Mucosa of rectum (tissue), 2 donors: ENCODE measurements at regions not wholly inside any gene's neighbourhood (a gene's known extent, or its start where the extent isn't known, plus 50 kb on each side); places are given as distances from the start of the nearest gene placed in this dataset.

ENCODE experiments used
- H3K27ac ChIP-seq, 2 donors: one replicate each; pipeline ENCODE4 v1.7.0; 2013; ENCODE audit warnings: inconsistent platforms in 2 of 2, low read depth in 2 of 2, low read length in 2 of 2
- H3K27me3 ChIP-seq, 2 donors: one replicate each; pipeline ENCODE4 v1.7.0; 2013; ENCODE audit warnings: low read length in 2 of 2; ENCODE audit not compliant: control insufficient read depth in 2 of 2, insufficient read depth in 2 of 2
- H3K36me3 ChIP-seq, 2 donors: one replicate each; pipeline ENCODE4 v1.7.0; 2013; ENCODE audit warnings: low read length in 2 of 2; ENCODE audit not compliant: control insufficient read depth in 2 of 2, insufficient read depth in 2 of 2
- H3K4me1 ChIP-seq, 2 donors: one replicate each; pipeline ENCODE4 v1.7.0; 2013; ENCODE audit warnings: low read length in 2 of 2, mild to moderate bottlenecking in 1 of 2; ENCODE audit not compliant: control insufficient read depth in 2 of 2, insufficient read depth in 2 of 2
- H3K4me3 ChIP-seq, 2 donors: one replicate each; pipeline ENCODE4 v1.7.0; 2013; ENCODE audit warnings: low read length in 2 of 2
- H3K9ac ChIP-seq, 2 donors: one replicate each; pipeline ENCODE4 v1.7.0; 2013; ENCODE audit warnings: low read length in 2 of 2, low read depth in 1 of 2, mild to moderate bottlenecking in 1 of 2
- H3K9me3 ChIP-seq, 2 donors: one replicate each; pipeline ENCODE4 v1.7.0; 2013; ENCODE audit warnings: low read length in 2 of 2; ENCODE audit not compliant: control insufficient read depth in 2 of 2
- donor health status: healthy.
- donor health status: Normal muscosa, but diverticular disease.

GRCh38 chr10:4623757-4624420 is 202.1 kb upstream of the AKR1E2 start:
- Histone ChIP-seq H3K27me3 (no peaks in the 10 kb centered on the region), H3K27ac (no peak overlapping the region), H3K9me3 (no peaks in the 10 kb centered on the region), H3K4me3 (no peak overlapping the region), H3K9ac (no peak overlapping the region), H3K4me1 (no peaks in the 10 kb centered on the region), H3K36me3 (no peaks in the 10 kb centered on the region)

- Histone ChIP-seq H3K27me3 (no peaks in the 10 kb centered on the region), H3K4me1 (no peaks in the 10 kb centered on the region), H3K4me3 (no peak overlapping the region), H3K9ac (no peak overlapping the region), H3K27ac (no peak overlapping the region), H3K36me3 (no peaks in the 10 kb centered on the region), H3K9me3 (no peaks in the 10 kb centered on the region)
Measured at GRCh38 chr10:4623200-4623599, 202.8 kb upstream of the AKR1E2 start.

DNA sequence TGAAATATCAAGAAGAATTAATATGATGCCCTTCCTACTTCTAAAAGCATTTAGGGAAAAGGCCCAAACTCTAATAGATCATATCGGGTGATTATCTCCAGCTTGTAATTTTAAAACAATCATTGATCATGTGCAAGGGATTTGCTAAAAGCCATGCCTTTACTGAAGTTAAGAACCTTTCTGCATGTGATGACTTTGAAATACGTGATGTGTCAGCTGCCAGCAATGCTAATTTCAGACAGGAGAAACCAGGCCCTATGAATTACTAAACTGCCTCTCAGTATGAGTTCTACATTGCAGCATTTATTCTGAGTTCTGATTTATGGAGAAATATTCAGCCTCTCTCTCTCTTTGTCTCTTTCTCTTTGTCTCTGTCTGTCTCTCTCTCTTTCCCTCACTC is 203.6 kb upstream of the AKR1E2 start:
- no peaks in the 10 kb centered on the region for H3K36me3 ChIP-seq
- H3K4me1 ChIP-seq, result no peaks in the 10 kb centered on the region
- no peak overlapping the region for H3K4me3 ChIP-seq
- no peak overlapping the region for H3K27ac ChIP-seq
- H3K9ac ChIP-seq, result no peak overlapping the region
- H3K9me3 ChIP-seq, result no peaks in the 10 kb centered on the region
- no peaks in the 10 kb centered on the region for H3K27me3 ChIP-seq

GRCh38 chr10:4617589-4617988 is 208.4 kb upstream of the AKR1E2 start:
- Histone ChIP-seq H3K27ac (no peak overlapping the region), H3K4me3 (no peak overlapping the region), H3K36me3 (no peaks in the 10 kb centered on the region), H3K9me3 (peaks cover 0 to 2% of the 10 kb centered on the region in 2 donors), H3K9ac (no peak overlapping the region), H3K4me1 (no peaks in the 10 kb centered on the region), H3K27me3 (no peaks in the 10 kb centered on the region)

DNA sequence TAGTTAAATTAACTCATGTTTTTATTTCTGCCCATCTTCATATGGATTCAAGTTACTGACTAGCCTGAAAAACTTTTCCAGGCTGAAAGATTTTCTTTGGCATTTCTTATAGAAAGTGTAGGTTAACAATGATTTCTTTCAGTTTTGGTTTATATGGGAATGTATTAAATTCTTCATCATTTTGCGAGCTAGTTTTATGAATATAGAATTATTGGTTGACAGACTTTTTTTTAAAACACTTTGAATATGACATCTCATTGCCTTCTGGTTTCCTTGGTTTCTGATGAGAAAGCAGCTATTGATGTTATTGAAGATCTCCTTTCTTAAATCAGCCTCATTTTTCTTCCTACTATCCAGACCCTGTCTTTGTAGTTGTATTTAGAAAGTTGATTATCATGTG is 211.0 kb upstream of the AKR1E2 start:
- no peaks in the 10 kb centered on the region for H3K4me1 ChIP-seq
- no peak overlapping the region for H3K4me3 ChIP-seq
- H3K9ac ChIP-seq, result no peak overlapping the region
- H3K36me3 ChIP-seq, result no peaks in the 10 kb centered on the region
- no peak overlapping the region for H3K27ac ChIP-seq
- peaks cover 0 to 2% of the 10 kb centered on the region in 2 donors for H3K9me3 ChIP-seq
- H3K27me3 ChIP-seq, result no peaks in the 10 kb centered on the region

DNA sequence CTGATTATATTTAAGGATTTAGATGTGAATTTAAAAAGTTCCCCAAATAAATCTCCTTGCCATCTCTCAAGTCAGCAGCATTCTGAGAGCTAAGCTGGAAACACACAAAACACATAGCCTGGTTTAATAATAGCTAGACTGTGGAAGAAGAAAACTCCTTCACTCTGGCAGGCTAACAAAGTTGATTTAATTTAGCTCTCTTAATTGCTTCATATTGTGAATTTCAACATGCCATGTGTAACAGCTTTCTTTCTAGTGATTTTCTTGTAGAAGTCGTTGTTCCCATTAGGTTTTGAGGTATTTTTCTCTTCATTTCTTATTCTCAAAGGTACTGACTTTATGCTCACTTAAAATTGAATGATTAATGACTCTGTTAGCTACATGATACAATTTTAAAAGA is 216.8 kb upstream of the AKR1E2 start:
- no peaks in the 10 kb centered on the region for H3K9me3 ChIP-seq
- no peak overlapping the region for H3K9ac ChIP-seq
- H3K27ac ChIP-seq, result no peak overlapping the region
- no peaks in the 10 kb centered on the region for H3K36me3 ChIP-seq
- H3K4me1 ChIP-seq, result no peaks in the 10 kb centered on the region
- H3K27me3 ChIP-seq, result no peaks in the 10 kb centered on the region
- no peak overlapping the region for H3K4me3 ChIP-seq

DNA sequence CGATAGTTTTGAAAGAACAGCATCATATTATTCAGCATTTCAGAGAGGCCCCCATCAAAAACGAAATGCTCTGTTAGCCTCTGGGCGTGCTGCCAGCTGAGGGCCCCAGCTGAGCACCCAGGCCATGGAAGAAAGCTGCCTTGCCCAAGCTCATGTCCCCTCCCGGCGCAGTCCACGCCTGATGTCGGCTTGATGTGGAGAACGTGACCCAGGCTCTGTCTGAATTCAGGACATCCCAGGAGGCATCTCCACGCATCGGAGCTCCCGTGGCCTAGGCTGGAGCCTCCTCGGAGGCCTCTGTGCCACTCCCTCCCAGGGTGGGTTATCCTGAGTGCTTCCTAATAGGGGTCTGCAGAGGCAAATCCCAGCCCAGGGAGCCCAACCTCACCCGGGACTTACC is 218.3 kb upstream of the AKR1E2 start:
- Histone ChIP-seq H3K36me3 (no peaks in the 10 kb centered on the region), H3K9me3 (no peaks in the 10 kb centered on the region), H3K4me3 (no peak overlapping the region), H3K27ac (no peak overlapping the region), H3K9ac (no peak overlapping the region), H3K27me3 (no peaks in the 10 kb centered on the region), H3K4me1 (no peaks in the 10 kb centered on the region)

- Histone ChIP-seq H3K4me3 (no peak overlapping the region), H3K9me3 (no peaks in the 10 kb centered on the region), H3K27ac (no peak overlapping the region), H3K36me3 (no peaks in the 10 kb centered on the region), H3K9ac (no peak overlapping the region), H3K4me1 (no peaks in the 10 kb centered on the region), H3K27me3 (no peaks in the 10 kb centered on the region)
Measured at GRCh38 chr10:4606856-4607636, 219.0 kb upstream of the AKR1E2 start.

DNA sequence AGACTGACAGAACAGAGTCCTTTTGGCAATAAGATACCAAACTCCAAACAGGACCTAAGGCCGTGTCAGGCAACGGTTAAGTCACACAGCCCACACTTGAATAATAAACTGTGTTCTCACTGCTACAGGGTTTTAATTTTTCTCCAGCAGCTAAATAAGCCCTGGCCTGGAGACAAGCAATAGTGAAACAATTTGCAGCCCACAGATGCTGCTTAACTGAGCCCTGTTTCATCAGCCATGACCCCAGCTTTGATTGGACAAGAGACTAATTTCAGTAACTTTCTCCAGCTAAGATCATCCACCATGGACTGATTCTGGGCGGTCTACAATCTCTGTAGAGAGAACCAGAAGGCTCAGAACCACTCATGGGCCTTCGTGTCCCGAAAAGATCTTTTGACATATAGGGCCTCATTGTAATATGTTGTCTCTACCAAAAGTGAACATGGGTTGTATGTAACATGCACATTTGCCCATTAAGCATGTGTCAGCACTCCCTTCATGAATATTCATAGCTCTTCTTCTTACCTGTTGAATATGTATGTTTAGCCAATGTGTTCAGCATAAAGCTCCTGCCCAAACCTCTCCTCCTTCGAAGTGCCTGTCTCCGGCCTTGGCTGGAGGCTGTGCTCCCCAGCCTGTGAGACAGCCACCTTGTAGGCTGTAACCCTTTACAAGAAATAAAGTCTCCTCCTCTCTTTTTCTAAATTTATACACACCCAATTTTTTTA is 223.1 kb upstream of the AKR1E2 start:
- H3K9me3 ChIP-seq, result no peaks in the 10 kb centered on the region
- no peak overlapping the region for H3K4me3 ChIP-seq
- no peak overlapping the region for H3K9ac ChIP-seq
- no peak overlapping the region for H3K27ac ChIP-seq
- no peaks in the 10 kb centered on the region for H3K4me1 ChIP-seq
- no peaks in the 10 kb centered on the region for H3K36me3 ChIP-seq
- no peaks in the 10 kb centered on the region for H3K27me3 ChIP-seq

DNA sequence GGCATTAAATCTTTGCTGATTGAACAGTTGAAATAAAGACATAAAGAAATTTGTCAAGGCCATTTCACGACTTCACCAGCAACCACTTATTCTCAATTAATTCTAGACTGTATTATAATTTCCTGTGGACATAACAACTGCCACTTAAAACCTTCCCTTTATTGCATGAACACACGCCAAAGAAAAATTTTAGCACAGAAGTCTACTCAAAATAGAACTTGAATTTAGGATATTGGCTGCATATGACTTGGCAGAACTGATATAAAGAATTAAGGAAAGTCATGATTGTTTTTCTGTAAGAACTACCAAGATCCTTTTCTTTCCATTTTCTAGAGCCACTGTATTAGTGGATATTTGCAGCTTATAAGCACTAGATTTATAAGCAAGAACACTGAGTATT is 226.5 kb upstream of the AKR1E2 start:
- Histone ChIP-seq H3K27me3 (no peaks in the 10 kb centered on the region), H3K4me3 (no peak overlapping the region), H3K36me3 (no peaks in the 10 kb centered on the region), H3K9me3 (no peaks in the 10 kb centered on the region), H3K9ac (no peak overlapping the region), H3K4me1 (no peaks in the 10 kb centered on the region), H3K27ac (no peak overlapping the region)
